MCF 10A (cell line): ENCODE measurements at regions not wholly inside any gene's neighbourhood (a gene's known extent, or its start where the extent isn't known, plus 50 kb on each side); places are given as distances from the start of the nearest gene placed in this dataset.

ENCODE experiments used
- BruUV-seq: library from RNA; stranded (reverse); fragments of 400-500 nt; replicated peaks from 2 replicates; lab custom pipeline; 2021; lab: Mats Ljungman, UMichigan
- CTCF ChIA-PET: fragments of 300-600 bp; sonication (Branson Sonifier 250); formaldehyde crosslinking; extraction: SDS; loops from one replicate; lab custom pipeline; 2021; ENCODE audit warnings: antibody characterized with exemption, inconsistent platforms; lab: Yijun Ruan, JAX
- POLR2A ChIA-PET: fragments of 300-600, 350-650 bp; sonication (Branson Sonifier 250); formaldehyde crosslinking; extraction: SDS; loops from one replicate; lab custom pipeline; 2020; ENCODE audit warnings: antibody characterized with exemption, inconsistent platforms; lab: Yijun Ruan, JAX
- DNase-seq: peaks from one replicate; pipeline ENCODE4 v3.0.0-alpha.2; 2018; ENCODE audit not compliant: unreplicated experiment
- H3K27ac Mint-ChIP-seq: one replicate; pipeline ENCODE4 v1.8.0; 2022; ENCODE audit warnings: mild to moderate bottlenecking, low read depth, mixed read lengths; ENCODE audit not compliant: unreplicated experiment
- H3K27me3 Mint-ChIP-seq: one replicate; pipeline ENCODE4 v1.8.0; 2022; ENCODE audit warnings: mixed read lengths; ENCODE audit not compliant: insufficient read depth, unreplicated experiment
- H3K36me3 Mint-ChIP-seq: one replicate; pipeline ENCODE4 v1.8.0; 2022; ENCODE audit warnings: mild to moderate bottlenecking, moderate library complexity, mixed read lengths; ENCODE audit not compliant: insufficient read depth, unreplicated experiment
- H3K4me1 Mint-ChIP-seq: one replicate; pipeline ENCODE4 v1.8.0; 2022; ENCODE audit warnings: mixed read lengths; ENCODE audit not compliant: insufficient read depth, unreplicated experiment
- H3K4me3 Mint-ChIP-seq: one replicate; pipeline ENCODE4 v1.8.0; 2022; ENCODE audit warnings: mild to moderate bottlenecking, moderate library complexity, mixed read lengths; ENCODE audit not compliant: unreplicated experiment
- H3K9me3 Mint-ChIP-seq: one replicate; pipeline ENCODE4 v1.8.0; 2022; ENCODE audit warnings: mixed read lengths; ENCODE audit not compliant: unreplicated experiment
- intact Hi-C: fragments of 100-400 bp; cut with micrococcal nuclease; formaldehyde crosslinking; loops from 2 replicates; pipeline ENCODE4 v1.14.1; 2022
- TF ChIP-seq, protein P1 (sequence below): fragments of 200-600 bp; IDR thresholded peaks from one replicate; pipeline ENCODE4 v1.8.0; 2022; ENCODE audit warnings: antibody characterized with exemption, mild to moderate bottlenecking; ENCODE audit not compliant: unreplicated experiment

DNA sequence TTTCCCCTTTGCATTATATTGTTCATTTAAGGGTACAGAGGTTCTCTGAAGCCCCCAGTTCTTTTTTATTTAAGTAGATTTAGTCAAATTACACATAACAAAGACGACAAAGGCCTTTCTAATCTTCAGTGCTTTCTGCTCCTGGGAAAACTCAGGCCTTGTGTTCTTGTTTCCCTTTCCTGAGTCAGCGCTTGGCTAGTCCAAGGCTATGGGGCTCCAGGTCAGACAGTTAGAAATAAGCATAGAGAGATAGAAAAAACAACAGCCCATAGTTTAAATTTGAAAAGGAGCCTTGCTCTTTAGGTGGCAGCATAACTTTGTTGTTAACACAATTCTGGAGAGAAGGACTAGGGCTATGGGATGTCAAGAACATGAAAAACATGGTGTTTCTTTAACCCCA is 97.3 kb downstream of the PPP1R2C start:
- POLR2A ChIA-PET = no interaction called here
- CTCF ChIA-PET = no interaction called here
- intact Hi-C loops = no loop called here
- TF ChIP-seq, protein P1, sequence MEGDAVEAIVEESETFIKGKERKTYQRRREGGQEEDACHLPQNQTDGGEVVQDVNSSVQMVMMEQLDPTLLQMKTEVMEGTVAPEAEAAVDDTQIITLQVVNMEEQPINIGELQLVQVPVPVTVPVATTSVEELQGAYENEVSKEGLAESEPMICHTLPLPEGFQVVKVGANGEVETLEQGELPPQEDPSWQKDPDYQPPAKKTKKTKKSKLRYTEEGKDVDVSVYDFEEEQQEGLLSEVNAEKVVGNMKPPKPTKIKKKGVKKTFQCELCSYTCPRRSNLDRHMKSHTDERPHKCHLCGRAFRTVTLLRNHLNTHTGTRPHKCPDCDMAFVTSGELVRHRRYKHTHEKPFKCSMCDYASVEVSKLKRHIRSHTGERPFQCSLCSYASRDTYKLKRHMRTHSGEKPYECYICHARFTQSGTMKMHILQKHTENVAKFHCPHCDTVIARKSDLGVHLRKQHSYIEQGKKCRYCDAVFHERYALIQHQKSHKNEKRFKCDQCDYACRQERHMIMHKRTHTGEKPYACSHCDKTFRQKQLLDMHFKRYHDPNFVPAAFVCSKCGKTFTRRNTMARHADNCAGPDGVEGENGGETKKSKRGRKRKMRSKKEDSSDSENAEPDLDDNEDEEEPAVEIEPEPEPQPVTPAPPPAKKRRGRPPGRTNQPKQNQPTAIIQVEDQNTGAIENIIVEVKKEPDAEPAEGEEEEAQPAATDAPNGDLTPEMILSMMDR = no peak
- H3K9me3 Mint-ChIP-seq = no peaks in the 10 kb centered on the region
- H3K4me1 Mint-ChIP-seq = no peaks in the 10 kb centered on the region
- H3K36me3 Mint-ChIP-seq = no peaks in the 10 kb centered on the region
- no peak overlapping the region for H3K27ac Mint-ChIP-seq
- H3K27me3 Mint-ChIP-seq = peaks cover 51% of the 10 kb centered on the region
- H3K4me3 Mint-ChIP-seq = no peak overlapping the region
- BruUV-seq = no TSS peak
- no peak for DNase-seq

- H3K4me3 Mint-ChIP-seq = no peak overlapping the region
- no peaks in the 10 kb centered on the region for H3K4me1 Mint-ChIP-seq
- no peaks in the 10 kb centered on the region for H3K9me3 Mint-ChIP-seq
- H3K27me3 Mint-ChIP-seq = peaks cover 33% of the 10 kb centered on the region
- no peak overlapping the region for H3K27ac Mint-ChIP-seq
- no peaks in the 10 kb centered on the region for H3K36me3 Mint-ChIP-seq
- peak; percentile 64 for DNase-seq
- ChIA-PET CTCF (interaction anchor here (0.6 kb wide), 1 partner anchor 873 kb away, joined by 3 read pairs; no protein-coding TSS in a partner anchor), POLR2A (interaction anchor here (0.8 kb wide), 1 partner anchor 896 kb away, joined by 5 read pairs; no protein-coding TSS in a partner anchor)
- BruUV-seq = no TSS peak
- TF ChIP-seq, protein P1 = peak; percentile 21
- intact Hi-C loops = no loop called here
Measured at GRCh38 chrX:42678133-42678532, 99.8 kb downstream of the PPP1R2C start.

- Mint-ChIP-seq H3K4me3 (no peak overlapping the region), H3K9me3 (no peaks in the 10 kb centered on the region), H3K36me3 (no peaks in the 10 kb centered on the region), H3K4me1 (no peaks in the 10 kb centered on the region), H3K27me3 (peaks cover 13% of the 10 kb centered on the region), H3K27ac (no peak overlapping the region)
- TF ChIP-seq, protein P1 = no peak
- no TSS peak for BruUV-seq
- ChIA-PET CTCF (no interaction called here), POLR2A (no interaction called here)
- DNase-seq = no peak
- intact Hi-C loops = no loop called here
Measured at GRCh38 chrX:42673301-42673810, 104.6 kb downstream of the PPP1R2C start.

- Mint-ChIP-seq H3K36me3 (no peaks in the 10 kb centered on the region), H3K9me3 (no peaks in the 10 kb centered on the region), H3K27ac (no peak overlapping the region), H3K4me3 (no peak overlapping the region), H3K27me3 (peaks cover 36% of the 10 kb centered on the region), H3K4me1 (no peaks in the 10 kb centered on the region)
- no TSS peak for BruUV-seq
- TF ChIP-seq, protein P1 = no peak
- intact Hi-C loops = no loop called here
- CTCF ChIA-PET = no interaction called here
- DNase-seq = no peak
- POLR2A ChIA-PET = no interaction called here
Measured at GRCh38 chrX:42664680-42665079, 113.3 kb downstream of the PPP1R2C start.
